Testis (tissue), 2 donors: ENCODE measurements at regions not wholly inside any gene's neighbourhood (a gene's known extent, or its start where the extent isn't known, plus 50 kb on each side); places are given as distances from the start of the nearest gene placed in this dataset.

ENCODE experiments used
- CTCF ChIP-seq, 3 experiments: fragments of 450-650 bp in 2 of 3; fragments of 200-600 bp in 1 of 3; sonication (generic) in 1 of 3; IDR thresholded peaks; one replicate each; pipeline ENCODE4 v1.5.1; 2016 to 2019; ENCODE audit warnings: antibody characterized with exemption in 3 of 3, mild to moderate bottlenecking in 2 of 3, moderate library complexity in 1 of 3
- POLR2A ChIP-seq: fragments of 450-650 bp; IDR thresholded peaks from one replicate; pipeline ENCODE4 v1.6.1; 2017; ENCODE audit warnings: antibody characterized with exemption, mild to moderate bottlenecking, moderate library complexity

- no peak for TF ChIP-seq CTCF (IDR thresholded peaks at IDR 0.05)
- no peak for TF ChIP-seq POLR2A
Observed at GRCh38 chr4:123706973-123707372, 310.4 kb downstream of the SPRY1 start.
